B cell (primary cell): ENCODE measurements at regions not wholly inside any gene's neighbourhood (a gene's known extent, or its start where the extent isn't known, plus 50 kb on each side); places are given as distances from the start of the nearest gene placed in this dataset.

Experiments
- ATAC-seq: fragments of 200-7000 bp; cut with Tn5 transposase; one replicate; pipeline ENCODE4 v1.10.0; 2021; ENCODE audit warnings: low read depth, mild to moderate bottlenecking, moderate number of reproducible peaks, moderate library complexity
- CTCF ChIA-PET: fragments of 350-600 bp; sonication (Branson Sonifier 250); formaldehyde crosslinking; loops from one replicate; lab custom pipeline; 2021; ENCODE audit warnings: antibody characterized with exemption, inconsistent platforms; lab: Charles Lee
- POLR2A ChIA-PET: fragments of 350-600 bp; sonication (Branson Sonifier 250); formaldehyde crosslinking; loops from one replicate; lab custom pipeline; 2021; ENCODE audit warnings: antibody characterized with exemption; lab: Charles Lee
- DNase-seq: peaks from one replicate; pipeline ENCODE4 v3.0.0; 2013
- H2AFZ ChIP-seq: 2 replicates; pipeline ENCODE4 v1.6.1; 2012; ENCODE audit warnings: mild to moderate bottlenecking, low read depth, low read length; ENCODE audit not compliant: insufficient read depth, poor library complexity, severe bottlenecking
- H3K27ac ChIP-seq, 2 donors: 1 replicate in 1 of 2; 2 replicates in 1 of 2; pipeline ENCODE4 v1.5.1; 2012 to 2013; ENCODE audit warnings: low read length in 2 of 2, mild to moderate bottlenecking in 2 of 2, moderate library complexity in 1 of 2
- H3K27me3 ChIP-seq, 4 experiments: fragments of 200-600 bp in 1 of 4; sonication (generic) in 1 of 4; replicated peaks in 1 of 4; 1 replicate in 2 of 4; 2 replicates in 2 of 4; pipeline versions ENCODE4 v1.6.1 to v1.7.0; 2013 to 2016; ENCODE audit warnings: low read length in 3 of 4, mild to moderate bottlenecking in 2 of 4, mixed read lengths in 1 of 4, moderate library complexity in 1 of 4; ENCODE audit not compliant: insufficient read depth in 4 of 4, control insufficient read depth in 3 of 4; ENCODE audit errors: control extremely low read depth in 1 of 4
- H3K36me3 ChIP-seq, 2 experiments: replicated peaks in 1 of 2; 1 replicate in 1 of 2; 2 replicates in 1 of 2; pipeline versions ENCODE4 v1.6.1 to v1.7.1; 2013; ENCODE audit warnings: low read length in 1 of 2; ENCODE audit not compliant: insufficient read depth in 2 of 2, control insufficient read depth in 1 of 2; ENCODE audit errors: control extremely low read depth in 1 of 2, extremely low read depth in 1 of 2
- H3K4me1 ChIP-seq, 2 donors: fragments of 200-600 bp in 1 of 2; sonication (generic) in 1 of 2; 1 replicate in 1 of 2; 2 replicates in 1 of 2; pipeline versions ENCODE4 v1.5.1 to v1.6.1; 2013 to 2017; ENCODE audit warnings: low read length in 2 of 2; ENCODE audit not compliant: control insufficient read depth in 2 of 2, insufficient read depth in 2 of 2
- H3K4me2 ChIP-seq: replicated peaks from 2 replicates; pipeline ENCODE3; 2012; ENCODE audit warnings: mild to moderate bottlenecking, low read depth, low read length; ENCODE audit not compliant: poor library complexity, severe bottlenecking
- H3K4me3 ChIP-seq, 5 experiments: fragments of 200-600 bp in 1 of 5; sonication (generic) in 1 of 5; 1 replicate in 3 of 5; 2 replicates in 2 of 5; pipeline versions ENCODE4 v1.5.1 to v1.7.0; 2011 to 2016; ENCODE audit warnings: low read length in 4 of 5, mild to moderate bottlenecking in 4 of 5, low read depth in 2 of 5, control low read depth in 1 of 5, moderate library complexity in 1 of 5; ENCODE audit not compliant: insufficient read depth in 1 of 5; ENCODE audit errors: control extremely low read depth in 1 of 5, extremely low read depth in 1 of 5
- H3K79me2 ChIP-seq: fragments of 200-600 bp; sonication (generic); one replicate; pipeline ENCODE4 v1.6.0; 2016; ENCODE audit warnings: low read length; ENCODE audit not compliant: control insufficient read depth, insufficient read depth
- H3K9ac ChIP-seq: fragments of 200-600 bp; sonication (generic); 2 replicates; pipeline ENCODE4 v1.6.1; 2017; ENCODE audit warnings: mild to moderate bottlenecking, low read length, moderate library complexity
- H3K9me3 ChIP-seq, 3 donors: one replicate each; pipeline versions ENCODE4 v1.6.1 to v1.7.1; 2013; ENCODE audit warnings: low read length in 2 of 3; ENCODE audit not compliant: control insufficient read depth in 2 of 3, insufficient read depth in 1 of 3; ENCODE audit errors: control extremely low read depth in 1 of 3
- H4K20me1 ChIP-seq: 2 replicates; pipeline ENCODE4 v1.6.0; 2012; ENCODE audit warnings: mild to moderate bottlenecking, low read length; ENCODE audit not compliant: insufficient read depth, control insufficient read depth, poor library complexity, severe bottlenecking
- H3K27ac Mint-ChIP-seq: one replicate; pipeline ENCODE4 v1.8.0; 2021; ENCODE audit warnings: mixed read lengths
- H3K27me3 Mint-ChIP-seq: one replicate; pipeline ENCODE4 v1.8.0; 2021; ENCODE audit warnings: mixed read lengths
- H3K4me1 Mint-ChIP-seq: one replicate; pipeline ENCODE4 v1.8.0; 2021; ENCODE audit warnings: mixed read lengths
- H3K4me3 Mint-ChIP-seq: one replicate; pipeline ENCODE4 v1.8.0; 2021; ENCODE audit warnings: mixed read lengths
- H3K9me3 Mint-ChIP-seq: one replicate; pipeline ENCODE4 v1.8.0; 2022; ENCODE audit warnings: mixed read lengths; ENCODE audit not compliant: insufficient read depth
- CTCF ChIP-seq: fragments of 200-600 bp; IDR thresholded peaks from one replicate; pipeline ENCODE4 v1.8.0; 2022; ENCODE audit warnings: antibody characterized with exemption, mild to moderate bottlenecking
- EZH2 ChIP-seq: IDR thresholded peaks from 2 replicates; pipeline ENCODE4 v1.6.1; 2012; ENCODE audit warnings: borderline replicate concordance, low read depth, mild to moderate bottlenecking, moderate library complexity, low read length; ENCODE audit not compliant: insufficient read depth, poor library complexity, severe bottlenecking
- WGBS: methylation state at CpG from one replicate; pipeline ENCODE4 v1.1.5; 2013; ENCODE audit warnings: missing lambda C conversion rate; ENCODE audit not compliant: insufficient coverage; 5-methylcytosine and 5-hydroxymethylcytosine counted together
- intact Hi-C: fragments of 100-400 bp; cut with micrococcal nuclease; formaldehyde crosslinking; loops from one replicate; pipeline ENCODE4 v1.10.0; 2022

GRCh38 chr15:39320886-39321285, 260.0 kb upstream of the THBS1 start:
- Histone ChIP-seq H3K4me2 (no peak overlapping the region), H3K36me3 (no peaks in the 10 kb centered on the region), H2AFZ (no peak overlapping the region), H3K4me1 (no peaks in the 10 kb centered on the region), H3K79me2 (no peaks in the 10 kb centered on the region), H3K4me3 (no peak overlapping the region), H3K27ac (no peak overlapping the region), H3K9ac (no peak overlapping the region), H4K20me1 (no peaks in the 10 kb centered on the region), H3K27me3 (peaks cover 0 to 2% (median 0%) of the 10 kb centered on the region in 4 experiments), H3K9me3 (no peaks in the 10 kb centered on the region)
- POLR2A ChIA-PET: no interaction called here
- Mint-ChIP-seq H3K4me1 (no peaks in the 10 kb centered on the region), H3K9me3 (peaks cover 4% of the 10 kb centered on the region), H3K4me3 (no peak overlapping the region), H3K27ac (no peak overlapping the region), H3K27me3 (peaks cover 9% of the 10 kb centered on the region)
- no peak for TF ChIP-seq EZH2
- TF ChIP-seq CTCF: no peak
- CTCF ChIA-PET: no interaction called here
- DNase-seq (no peak), ATAC-seq (no peak)
- WGBS: no CpG with 5 or more reads among the region's 1 CpG
- intact Hi-C loops: no loop called here

GRCh38 chr15:39321977-39322376, 258.9 kb upstream of the THBS1 start:
- H3K4me2 ChIP-seq: no peak overlapping the region
- 100% methylated on average over 1 of the region's 2 CpGs for WGBS
- H3K4me1 ChIP-seq: no peaks in the 10 kb centered on the region
- DNase-seq (no peak), ATAC-seq (no peak)
- intact Hi-C loops: no loop called here
- no peaks in the 10 kb centered on the region for H4K20me1 ChIP-seq
- no peak overlapping the region for H3K4me3 ChIP-seq
- no peak overlapping the region for H3K9ac ChIP-seq
- Mint-ChIP-seq H3K27me3 (peaks cover 15% of the 10 kb centered on the region), H3K4me1 (no peaks in the 10 kb centered on the region), H3K27ac (no peak overlapping the region), H3K9me3 (peaks cover 4% of the 10 kb centered on the region), H3K4me3 (no peak overlapping the region)
- TF ChIP-seq CTCF: no peak
- TF ChIP-seq EZH2: no peak
- H3K9me3 ChIP-seq: no peaks in the 10 kb centered on the region
- H3K36me3 ChIP-seq: no peaks in the 10 kb centered on the region
- peaks cover 0 to 2% (median 0%) of the 10 kb centered on the region in 4 experiments for H3K27me3 ChIP-seq
- no peaks in the 10 kb centered on the region for H3K79me2 ChIP-seq
- H3K27ac ChIP-seq: no peak overlapping the region
- ChIA-PET POLR2A (no interaction called here), CTCF (no interaction called here)
- no peak overlapping the region for H2AFZ ChIP-seq
